ENCODE measurements at regions not wholly inside any gene's neighbourhood (a gene's known extent, or its start where the extent isn't known, plus 50 kb on each side); places are given as distances from the start of the nearest gene placed in this dataset.
"Not testable (repeated sequence)": the region's sequence is repeated elsewhere in the genome, so short reads cannot be mapped to it uniquely, and the experiment has no call there.

- TF ChIP-seq ZNF274 (IDR thresholded peaks at IDR 0.05; ENCODE audit: low read depth, low read length); SUZ12 (IDR thresholded peaks at IDR 0.05; ENCODE audit: extremely low read depth, insufficient read depth, insufficient read length); YY1 (IDR thresholded peaks at IDR 0.05; ENCODE audit: insufficient read depth, insufficient read length): not testable (repeated sequence)
These were observed 98.5 kb downstream of the TMEM121 start for GRCh38 chr14:105624749-105625434.

Data from NT2/D1 (cell line).